SKM-1 (cell line): ENCODE measurements at regions not wholly inside any gene's neighbourhood (a gene's known extent, or its start where the extent isn't known, plus 50 kb on each side); places are given as distances from the start of the nearest gene placed in this dataset.
"Not testable (repeated sequence)": the region's sequence is repeated elsewhere in the genome, so short reads cannot be mapped to it uniquely, and the experiment has no call there.

Experiments
- DNase-seq: peaks from one replicate; lab custom pipeline; 2025; ENCODE audit not compliant: unreplicated experiment; lab: John Stamatoyannopoulos, UW

DNA sequence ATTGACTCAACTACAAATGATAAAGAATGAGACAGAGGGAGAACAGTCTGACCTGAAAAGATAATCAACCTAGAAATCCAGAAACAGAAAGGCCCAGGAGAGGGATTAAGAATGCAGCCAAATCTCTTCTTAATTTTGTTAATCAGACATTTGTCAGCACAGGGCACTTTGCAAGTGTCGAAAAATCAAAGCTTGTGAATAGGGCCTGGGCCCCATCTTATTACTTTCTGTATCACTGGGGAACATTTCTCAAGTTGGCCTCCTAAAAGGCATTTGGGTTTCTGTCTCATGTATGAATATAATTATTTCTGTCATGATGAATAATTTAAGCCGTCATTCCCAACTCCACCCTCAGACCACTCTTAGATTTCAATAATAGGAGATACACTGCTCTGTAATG is 308.4 kb upstream of the PRKCQ start:
- DNase-seq = no peak

DNA sequence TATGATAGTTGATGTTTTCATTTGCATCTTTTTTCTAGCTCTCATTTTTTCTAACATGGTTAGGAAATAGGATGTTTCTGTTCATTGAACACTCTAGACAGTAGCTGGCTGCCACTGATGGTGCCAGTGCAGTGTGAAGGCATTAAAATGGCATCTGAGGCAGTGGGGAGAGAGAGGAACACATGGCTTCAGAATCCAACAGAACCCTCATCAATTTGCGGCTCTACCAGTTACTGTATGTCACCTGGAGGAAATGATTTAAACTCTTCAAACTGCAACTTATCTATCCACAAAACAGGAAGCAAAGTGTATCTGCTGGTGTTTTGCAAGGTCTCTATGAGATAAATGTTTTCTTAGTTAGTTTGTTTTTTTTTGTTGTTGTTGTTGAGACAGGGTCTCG is 305.2 kb upstream of the PRKCQ start:
- no peak for DNase-seq

DNA sequence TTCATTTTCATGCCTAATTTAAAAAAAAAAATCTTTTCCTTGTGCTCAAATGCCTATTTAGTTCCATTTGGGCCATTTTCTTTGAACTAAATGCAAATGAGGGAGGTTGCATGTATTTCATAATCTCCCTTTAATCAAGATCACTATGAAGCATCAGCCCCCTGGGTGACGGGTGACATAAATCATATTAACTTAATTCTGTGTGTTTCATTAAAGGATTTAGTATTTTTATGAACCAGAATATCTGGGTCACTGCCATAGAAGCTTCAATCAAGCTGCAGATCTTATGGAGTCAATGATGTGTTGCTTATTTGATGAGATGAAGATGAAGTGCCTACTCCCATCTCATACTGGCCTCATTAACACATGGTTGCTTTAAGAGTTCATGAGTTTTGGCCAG is 301.9 kb upstream of the PRKCQ start:
- DNase-seq = no peak

DNA sequence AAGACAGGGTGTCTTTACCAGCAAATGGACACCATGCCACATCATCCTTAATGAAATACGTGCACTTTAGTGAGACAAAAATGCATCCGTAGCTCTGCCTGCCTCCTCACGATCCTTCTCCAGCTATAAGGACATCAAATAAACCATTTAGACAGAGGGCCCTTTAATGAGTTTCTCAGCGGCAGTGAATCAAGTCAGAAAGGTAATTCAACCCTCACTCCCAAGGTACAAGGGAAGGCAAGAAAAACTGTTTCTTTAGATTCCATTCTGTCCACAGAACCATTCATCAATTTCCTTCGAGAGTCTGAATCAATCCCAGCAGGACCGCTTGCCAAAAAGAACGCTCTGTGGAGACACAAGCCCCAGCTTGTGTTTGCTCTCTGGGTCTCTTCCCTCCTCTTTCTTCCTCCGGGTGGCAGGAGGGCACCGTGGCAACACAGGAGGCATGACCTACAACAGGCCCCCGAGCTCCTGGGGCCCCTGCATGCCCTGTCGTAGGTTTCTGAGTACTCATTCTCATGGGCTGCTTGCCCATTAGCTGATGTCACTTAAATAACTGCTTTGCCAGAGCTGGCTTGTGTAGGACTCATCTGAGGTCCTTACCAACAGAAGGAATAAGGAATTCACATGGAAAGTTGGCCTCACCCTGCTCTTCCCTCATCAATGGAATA is 297.8 kb upstream of the PRKCQ start:
- DNase-seq = no peak

DNA sequence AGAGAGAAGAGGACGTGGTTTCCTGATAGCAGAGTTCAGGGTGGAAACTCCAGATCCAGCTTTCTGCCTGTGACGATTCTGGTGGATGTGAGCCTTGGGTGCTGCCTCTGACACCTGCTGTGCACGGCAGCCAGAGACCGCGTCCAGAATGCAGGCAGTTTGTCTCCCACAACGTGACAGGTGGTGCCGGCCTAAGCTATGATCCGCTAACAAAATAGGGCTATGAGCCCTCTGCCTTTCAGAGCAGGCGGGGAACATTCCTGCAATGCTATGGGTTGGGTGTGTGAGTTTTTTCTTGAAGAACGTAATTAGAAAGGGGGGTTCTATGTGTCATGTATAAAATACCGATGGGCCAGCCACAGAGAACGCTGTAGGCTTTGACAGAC is 297.3 kb upstream of the PRKCQ start:
- no peak for DNase-seq

DNA sequence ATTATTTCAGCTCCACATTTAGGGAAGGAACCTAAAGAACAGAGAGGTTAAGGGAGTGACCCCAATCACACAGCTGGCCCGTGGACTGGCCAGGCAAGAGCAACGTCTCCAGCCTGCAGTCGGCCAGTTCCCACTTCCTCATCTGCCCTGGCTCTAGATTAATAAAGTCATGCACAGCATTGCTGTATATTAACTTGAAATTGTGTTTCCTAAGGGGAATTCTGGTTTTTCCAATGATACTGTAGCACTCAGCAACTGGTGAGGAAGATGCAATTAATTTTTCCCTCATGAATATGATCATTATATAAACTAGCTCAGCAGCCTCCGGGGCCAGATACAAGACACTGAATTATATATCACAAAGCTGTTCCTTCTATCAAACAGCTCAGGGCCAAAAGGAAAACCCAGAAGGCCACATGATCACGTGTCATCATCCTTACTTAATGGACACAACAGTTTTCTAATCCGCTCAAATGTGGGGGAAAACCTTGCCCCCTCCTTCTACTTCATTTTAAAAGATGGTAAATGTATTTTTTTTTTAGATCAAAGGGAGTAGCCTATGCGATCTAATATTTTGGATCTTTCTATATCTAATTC is 295.3 kb upstream of the PRKCQ start:
- DNase-seq = no peak

DNA sequence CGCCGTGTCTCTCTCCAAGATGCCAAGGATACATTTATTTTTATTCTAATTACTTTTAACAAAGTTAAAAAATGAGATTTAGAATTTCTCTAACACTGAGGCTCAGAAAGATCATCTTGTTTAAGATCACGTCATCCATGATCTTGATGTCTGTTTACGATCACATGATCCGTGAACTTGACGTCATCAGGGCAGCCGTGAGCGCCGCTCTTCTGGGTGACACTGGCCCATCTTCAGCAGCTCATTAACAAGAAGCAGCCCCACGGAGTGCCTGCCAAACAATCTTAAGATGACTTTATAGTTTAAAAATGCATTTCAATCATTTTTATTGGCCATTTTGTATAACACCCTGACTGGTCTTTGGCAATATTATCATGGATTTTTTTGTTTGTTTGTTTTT is 291.1 kb upstream of the PRKCQ start:
- DNase-seq = no peak

DNA sequence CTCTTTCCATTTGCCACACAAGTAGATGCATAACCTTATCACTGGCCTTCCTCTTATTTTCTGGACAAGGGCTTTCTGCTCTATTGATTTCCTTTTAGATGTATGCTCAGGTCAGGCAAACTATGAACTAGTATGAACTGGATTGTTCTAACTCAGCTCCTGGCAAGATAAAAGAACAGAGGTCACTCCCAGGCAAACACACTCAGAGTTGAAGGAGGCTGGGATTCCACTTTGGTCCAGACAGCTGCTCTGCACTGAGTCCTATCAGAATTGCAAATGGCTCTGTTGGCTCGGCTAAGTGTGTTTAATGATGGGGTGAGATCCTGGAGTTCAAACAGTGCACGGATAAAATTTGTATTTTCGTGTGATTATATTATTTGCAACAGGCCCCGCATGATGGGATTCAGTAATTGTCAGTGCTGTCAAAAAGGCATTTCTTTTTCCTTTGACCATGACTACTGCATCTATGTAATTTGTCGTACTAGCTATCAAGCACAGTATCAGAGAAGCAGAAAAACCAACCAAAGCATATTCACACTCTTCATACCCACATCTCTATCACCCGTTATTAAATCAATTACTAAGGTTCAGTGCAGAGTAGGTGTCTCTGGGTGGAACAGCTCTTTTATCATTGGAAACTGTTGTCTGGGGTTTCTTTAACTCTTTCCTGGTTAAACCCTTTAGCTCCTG is 288.1 kb upstream of the PRKCQ start:
- no peak for DNase-seq

DNA sequence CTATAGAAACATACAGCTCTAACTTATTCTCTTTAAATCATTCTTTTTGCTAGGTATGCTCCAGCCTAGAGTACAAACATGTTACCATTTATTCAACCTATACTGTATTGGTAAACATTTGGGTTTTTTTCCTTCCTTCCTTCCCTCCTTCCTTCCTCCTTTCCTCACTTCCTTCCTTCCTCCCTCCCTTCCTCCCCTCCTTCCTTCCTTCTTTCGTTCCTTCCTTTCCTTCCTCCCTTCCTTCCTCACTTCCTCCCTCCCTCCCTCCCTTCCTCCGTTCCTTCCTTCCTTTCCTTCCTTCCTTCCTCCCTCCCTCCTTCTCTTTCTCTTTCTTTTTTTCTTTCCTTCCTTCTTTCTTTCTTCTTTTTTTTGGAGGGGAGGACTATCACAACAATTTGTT is 286.7 kb upstream of the PRKCQ start:
- no peak for DNase-seq

DNA sequence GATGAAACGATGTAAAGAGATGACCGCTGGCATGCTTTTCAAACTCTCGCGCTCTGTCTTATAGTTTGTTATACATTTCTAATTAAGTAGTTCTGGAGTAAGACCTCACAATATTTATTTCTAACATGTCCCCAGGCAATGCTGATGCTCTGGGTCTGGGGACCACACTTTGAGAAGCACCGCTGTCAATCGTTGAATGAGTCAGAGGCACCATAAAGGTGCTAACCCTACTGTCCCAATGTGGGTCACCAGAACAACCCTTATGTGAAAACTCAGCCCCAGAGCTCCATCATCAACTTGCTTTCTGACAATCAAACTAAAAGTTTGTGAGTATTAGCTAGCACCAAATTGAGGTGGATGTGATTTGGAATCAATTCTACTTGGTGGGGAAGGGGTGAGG is 284.1 kb upstream of the PRKCQ start:
- no peak for DNase-seq

DNA sequence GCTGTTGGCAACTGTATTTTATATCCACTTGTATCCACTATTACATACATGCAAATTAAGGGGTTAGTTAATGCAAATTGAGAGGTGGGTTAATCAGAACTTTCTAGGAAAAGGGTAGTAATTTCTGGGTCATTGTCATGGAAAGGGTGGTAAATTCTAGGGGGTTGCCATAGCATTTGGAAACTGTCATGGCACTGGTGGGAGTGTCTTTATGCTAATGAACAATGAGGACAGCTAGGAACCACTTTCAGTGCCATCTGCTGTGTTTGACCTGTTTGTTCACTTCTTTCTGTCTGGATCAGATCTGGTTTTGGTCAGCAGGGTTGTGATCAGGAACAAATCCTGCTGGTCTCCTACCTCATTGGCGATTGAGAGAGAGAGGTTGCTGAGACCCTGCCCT is 283.3 kb upstream of the PRKCQ start:
- DNase-seq = no peak

DNA sequence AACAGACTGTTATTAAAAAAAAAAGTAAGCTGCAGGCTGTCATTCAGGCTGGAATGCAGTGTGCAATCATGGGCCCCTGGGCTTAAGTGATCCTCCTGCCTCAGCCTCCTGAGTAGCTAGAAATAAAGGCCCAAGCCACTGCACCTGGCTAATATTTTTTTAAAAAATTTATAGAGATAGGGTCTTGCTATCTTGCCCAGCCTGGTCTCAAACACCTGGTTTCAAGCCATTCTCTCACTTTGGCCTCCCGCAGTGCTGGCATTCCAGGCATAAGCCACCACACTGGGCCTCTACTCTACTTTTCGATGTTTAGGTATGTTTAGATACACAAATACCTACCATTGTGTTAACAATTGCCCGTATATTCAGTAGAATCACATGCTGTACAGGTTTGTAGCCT is 270.4 kb upstream of the PRKCQ start:
- no peak for DNase-seq

DNA sequence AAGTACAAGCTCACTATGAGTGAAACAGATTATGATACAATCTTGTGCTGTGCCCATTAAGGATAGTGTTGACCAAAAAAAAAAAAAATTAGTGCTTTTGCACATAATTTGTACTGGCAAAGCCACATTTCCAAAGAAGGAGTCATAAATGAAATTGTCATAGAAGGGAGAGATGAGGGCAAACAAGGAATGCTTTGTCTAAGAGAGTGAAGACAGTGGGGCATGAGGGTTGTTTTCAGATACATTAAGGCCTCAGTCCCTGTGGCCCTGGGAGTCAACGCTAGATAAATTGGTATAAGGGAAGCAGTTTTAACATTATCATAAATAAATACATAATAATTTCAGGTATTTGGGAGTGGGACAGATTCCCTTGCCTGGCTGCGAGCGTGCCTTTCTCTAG is 267.5 kb upstream of the PRKCQ start:
- no peak for DNase-seq

DNA sequence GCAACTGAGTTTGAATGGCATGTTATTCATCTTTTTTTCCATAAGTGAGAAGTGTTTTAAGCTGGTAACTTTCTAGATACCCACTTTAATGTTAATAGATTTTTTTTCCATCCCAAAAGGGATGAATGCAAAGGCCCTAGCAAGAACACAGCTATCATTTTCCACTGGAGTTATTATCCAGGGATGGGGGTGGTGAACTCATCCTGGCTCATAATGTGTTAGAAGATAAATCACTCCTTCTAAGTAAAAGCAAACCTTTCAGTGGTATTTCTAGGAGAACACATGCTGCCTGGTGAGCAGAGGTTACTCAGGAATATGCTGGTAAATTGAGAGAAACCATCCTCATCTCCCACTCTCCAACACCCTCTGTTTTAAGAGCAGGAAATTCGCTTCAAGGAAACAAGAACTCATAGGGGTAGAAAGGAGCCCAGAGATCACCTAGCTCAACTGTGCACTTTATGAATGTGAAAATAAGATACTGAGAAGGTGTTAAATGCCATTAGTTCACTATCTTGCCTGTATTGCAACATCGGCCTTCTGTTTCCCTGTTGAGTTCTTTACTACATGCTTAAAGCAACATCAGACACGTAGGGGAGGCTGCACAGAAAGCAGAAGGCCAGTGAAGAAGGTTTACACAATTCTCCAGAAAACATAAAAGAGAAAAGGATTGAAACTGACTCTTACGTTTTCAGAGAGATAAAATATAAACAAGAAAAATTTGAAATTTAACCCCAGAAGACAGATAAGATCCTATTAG is 264.0 kb upstream of the PRKCQ start:
- no peak for DNase-seq

DNA sequence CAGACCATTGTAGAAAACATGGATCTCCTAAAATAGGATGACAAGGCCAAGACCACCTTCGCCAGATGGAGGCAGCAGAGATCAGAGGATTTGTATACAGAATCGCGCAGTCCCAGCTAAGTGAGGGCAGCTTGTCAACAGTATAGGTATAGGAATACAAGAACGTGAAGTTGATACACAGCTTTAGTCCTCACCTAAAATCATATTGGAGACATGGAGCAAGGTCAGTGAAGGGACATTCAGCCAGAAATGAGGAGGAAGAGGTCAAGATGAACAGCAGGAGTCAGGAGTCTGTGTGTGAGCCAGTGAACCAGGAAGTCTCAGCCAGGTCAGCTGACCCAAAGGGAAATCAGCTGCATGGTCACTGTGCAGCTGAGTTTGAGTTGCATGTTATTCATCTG is 263.4 kb upstream of the PRKCQ start:
- DNase-seq = no peak

DNA sequence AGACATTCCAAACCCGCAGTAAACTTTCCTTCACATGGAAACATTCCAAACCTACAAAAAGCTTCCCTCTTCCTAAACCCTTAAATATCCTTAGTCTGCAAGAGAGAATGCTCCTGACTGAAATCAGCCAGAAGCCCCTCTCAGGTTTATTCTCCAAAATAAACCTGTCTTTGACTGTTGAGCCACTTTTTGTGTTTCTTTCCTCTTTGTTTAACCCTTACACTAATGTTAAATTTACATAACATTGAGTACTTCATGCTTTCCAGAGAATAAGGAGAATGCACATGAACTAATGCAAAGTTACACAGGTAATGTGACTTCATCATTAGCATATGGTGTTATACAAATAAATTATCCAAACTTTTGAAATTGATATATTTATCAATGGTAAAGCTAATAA is 262.6 kb upstream of the PRKCQ start:
- DNase-seq = no peak

DNA sequence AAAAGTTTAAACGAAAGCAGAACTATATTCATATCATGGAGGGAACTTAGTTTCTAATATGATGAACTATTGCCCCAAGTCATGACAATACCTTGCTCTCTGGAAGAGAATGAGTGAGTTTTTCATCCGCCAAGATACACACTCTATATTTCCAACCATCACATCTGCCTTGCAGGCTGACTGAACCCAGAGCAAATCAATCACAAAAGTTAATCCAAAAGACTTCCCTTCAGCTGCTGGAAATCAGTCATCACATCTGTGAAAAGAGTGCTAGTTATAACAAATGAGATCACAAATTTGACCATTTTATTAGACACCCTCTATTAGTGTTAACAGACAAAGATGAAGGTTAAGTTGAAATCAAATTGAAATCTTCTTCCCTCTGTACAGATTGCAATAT is 261.7 kb upstream of the PRKCQ start:
- no peak for DNase-seq

DNA sequence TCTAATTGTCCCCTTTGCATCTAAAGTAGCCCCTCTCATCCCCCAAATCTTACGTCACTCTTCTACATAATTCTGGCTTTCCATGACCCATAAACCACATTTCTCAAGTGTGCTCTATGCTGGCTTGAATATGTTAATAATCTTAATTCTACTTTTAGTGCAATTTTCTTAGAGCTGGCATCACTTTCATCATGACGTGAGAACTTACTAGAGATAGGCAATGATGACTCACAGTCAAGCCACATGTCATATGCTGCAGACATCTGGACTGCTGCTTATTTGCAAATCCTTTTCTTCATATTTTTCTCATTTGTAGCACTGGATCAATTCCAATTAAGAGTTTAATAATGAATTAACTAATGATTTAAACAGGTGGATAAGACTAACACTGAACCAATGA is 260.7 kb upstream of the PRKCQ start:
- DNase-seq = no peak

DNA sequence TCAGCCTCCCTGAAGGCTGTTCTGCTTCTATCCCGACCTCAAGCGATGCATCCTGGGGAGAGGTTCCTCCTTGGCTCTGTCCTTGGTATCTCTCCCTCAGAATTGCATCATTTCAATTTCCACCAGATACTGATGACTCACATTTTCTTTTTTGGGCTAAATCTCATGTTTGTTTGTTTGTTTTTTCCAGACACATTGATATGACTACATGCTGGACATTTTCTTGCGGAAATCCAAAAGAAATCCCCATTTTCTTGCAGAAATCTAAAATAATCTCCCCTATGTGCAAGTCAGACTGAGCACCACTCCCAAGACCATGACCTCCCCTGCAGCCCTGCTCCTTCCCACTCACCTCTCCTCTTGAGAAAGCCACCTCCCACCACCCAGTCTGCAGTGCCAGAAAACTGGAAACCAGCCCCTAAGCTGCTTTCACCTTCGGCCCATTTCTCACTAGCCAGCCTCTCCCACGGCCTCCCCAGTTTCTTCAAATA is 260.2 kb upstream of the PRKCQ start:
- DNase-seq = no peak

DNA sequence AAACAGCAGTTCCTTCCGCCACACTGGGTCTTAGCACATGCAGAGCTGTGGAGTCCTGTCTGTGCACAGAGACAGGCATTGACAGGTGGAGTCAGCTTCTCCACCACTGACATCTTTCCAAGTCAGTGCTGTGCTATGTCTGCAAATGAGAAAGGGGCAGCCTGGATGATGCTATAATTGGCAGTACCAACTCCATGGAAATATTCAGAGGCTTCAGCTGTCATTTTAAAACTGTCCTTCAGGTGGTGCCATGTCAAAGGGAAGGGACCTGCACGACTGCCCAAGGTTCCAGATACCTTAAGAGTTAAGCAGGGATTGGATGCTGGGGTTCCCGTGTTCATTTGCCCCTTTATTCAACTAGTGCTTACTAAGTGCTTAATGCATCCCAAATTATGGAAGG is 258.0 kb upstream of the PRKCQ start:
- DNase-seq = no peak

DNA sequence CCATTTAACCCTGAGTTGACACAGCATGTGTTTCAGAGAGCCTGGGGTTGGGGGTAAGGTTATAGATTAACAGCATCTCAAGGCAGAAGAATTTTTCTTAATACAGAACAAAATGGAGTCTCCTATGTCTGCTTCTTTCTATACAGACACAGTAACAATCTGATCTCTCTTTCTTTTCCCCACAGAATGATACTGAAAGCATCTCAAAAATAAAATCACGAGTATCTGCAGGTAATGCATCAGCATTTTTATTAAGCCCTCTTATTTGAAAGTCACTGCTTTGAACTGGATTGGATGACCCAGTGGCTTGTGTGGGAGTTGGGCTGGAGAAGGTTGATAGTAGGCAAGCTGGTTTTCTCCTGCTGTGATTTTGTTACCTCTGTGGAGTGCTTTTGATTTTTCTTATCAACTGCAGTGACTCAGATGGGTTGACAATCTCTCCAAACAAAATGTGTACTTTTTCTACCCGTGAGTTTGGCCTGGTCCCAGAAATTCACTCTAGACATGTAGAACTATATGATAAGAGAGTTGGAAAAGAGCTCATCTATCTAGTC is 253.5 kb upstream of the PRKCQ start:
- DNase-seq = no peak

DNA sequence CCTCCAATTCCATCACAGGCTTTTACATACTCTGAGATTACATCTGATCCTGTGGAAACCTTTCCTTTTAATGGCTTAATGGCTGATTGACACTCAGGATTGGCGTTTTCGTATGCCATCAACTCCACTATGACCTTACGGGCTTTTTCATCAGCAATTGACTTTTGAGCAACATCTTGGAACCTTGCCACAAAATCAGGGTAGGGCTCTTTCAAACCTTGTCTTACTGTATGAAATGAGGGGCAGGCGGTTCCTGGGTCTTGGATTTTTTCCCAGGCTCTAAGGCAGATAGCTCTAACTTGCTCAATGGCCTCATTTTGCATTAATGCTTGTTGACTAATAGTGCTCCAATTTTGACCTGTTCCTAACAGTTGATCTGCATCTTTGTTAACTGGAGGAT is 250.9 kb upstream of the PRKCQ start:
- not testable (repeated sequence) for DNase-seq
